SU-DHL-6 (cell line): ENCODE measurements at regions not wholly inside any gene's neighbourhood (a gene's known extent, or its start where the extent isn't known, plus 50 kb on each side); places are given as distances from the start of the nearest gene placed in this dataset.

Experiments used
- EZH2phosphoT487 ChIP-seq: fragments of 200-600 bp; sonication (generic), shearing (Covaris generic); conservative IDR thresholded peaks from 2 replicates; pipeline ENCODE4 v1.6.1; 2018; ENCODE audit warnings: mild to moderate bottlenecking, antibody characterized with exemption, low read length, moderate library complexity, mixed read lengths
- TF ChIP-seq, protein P1 (sequence below): fragments of 200-600 bp; sonication (generic); IDR thresholded peaks from one replicate; pipeline ENCODE4 v1.5.1; 2017; ENCODE audit warnings: antibody characterized with exemption, mild to moderate bottlenecking, low read length, moderate library complexity; ENCODE audit not compliant: insufficient read depth, poor library complexity, severe bottlenecking

DNA sequence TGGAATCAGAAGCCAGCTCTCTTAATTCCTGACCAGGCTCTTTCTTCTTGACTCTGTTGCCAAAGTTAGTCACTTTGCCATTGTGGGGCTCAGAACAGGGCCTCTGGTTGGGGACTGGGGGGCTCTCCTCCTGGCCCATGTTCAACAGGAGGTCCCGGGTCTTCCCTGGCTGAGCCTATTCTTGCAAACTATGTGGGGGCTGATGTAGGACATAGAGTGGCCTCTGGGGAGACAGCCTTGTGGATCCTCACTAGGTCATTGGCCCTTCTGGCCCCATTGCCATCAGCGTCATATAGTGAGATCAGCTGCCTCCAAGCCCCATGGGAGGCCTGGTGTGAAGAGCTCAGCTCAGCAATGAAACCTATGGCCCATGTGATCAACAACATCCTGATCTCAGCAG, 77.6 kb upstream of the LEP start:
- TF ChIP-seq, protein P1, sequence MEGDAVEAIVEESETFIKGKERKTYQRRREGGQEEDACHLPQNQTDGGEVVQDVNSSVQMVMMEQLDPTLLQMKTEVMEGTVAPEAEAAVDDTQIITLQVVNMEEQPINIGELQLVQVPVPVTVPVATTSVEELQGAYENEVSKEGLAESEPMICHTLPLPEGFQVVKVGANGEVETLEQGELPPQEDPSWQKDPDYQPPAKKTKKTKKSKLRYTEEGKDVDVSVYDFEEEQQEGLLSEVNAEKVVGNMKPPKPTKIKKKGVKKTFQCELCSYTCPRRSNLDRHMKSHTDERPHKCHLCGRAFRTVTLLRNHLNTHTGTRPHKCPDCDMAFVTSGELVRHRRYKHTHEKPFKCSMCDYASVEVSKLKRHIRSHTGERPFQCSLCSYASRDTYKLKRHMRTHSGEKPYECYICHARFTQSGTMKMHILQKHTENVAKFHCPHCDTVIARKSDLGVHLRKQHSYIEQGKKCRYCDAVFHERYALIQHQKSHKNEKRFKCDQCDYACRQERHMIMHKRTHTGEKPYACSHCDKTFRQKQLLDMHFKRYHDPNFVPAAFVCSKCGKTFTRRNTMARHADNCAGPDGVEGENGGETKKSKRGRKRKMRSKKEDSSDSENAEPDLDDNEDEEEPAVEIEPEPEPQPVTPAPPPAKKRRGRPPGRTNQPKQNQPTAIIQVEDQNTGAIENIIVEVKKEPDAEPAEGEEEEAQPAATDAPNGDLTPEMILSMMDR = no peak
- no peak for TF ChIP-seq EZH2phosphoT487
